Islet of Langerhans (tissue), 1 donor: ENCODE measurements at regions not wholly inside any gene's neighbourhood (a gene's known extent, or its start where the extent isn't known, plus 50 kb on each side); places are given as distances from the start of the nearest gene placed in this dataset.

Experiments used
- FAIRE-seq: peaks from one replicate; lab custom pipeline; 2011; peaks lifted over from hg19 to GRCh38; lab: Jason Lieb, UNC

DNA sequence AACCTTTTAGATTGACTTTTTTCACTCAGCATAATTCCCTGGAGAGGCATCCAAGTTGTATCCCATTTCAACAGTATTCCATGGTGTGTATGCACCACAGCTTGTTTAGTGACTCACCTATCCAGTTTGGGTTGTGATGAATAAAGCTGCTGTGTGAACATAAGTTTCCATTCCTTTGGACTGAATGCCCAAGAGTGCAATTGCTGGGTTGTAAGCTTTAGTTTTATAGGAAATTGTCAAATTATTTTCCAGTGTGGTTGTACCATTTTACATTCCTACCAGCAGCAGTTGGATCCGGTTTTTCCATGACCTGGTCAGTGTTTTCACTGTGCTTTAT is 60.9 kb upstream of the TMED7 start:
- no peak for FAIRE-seq

DNA sequence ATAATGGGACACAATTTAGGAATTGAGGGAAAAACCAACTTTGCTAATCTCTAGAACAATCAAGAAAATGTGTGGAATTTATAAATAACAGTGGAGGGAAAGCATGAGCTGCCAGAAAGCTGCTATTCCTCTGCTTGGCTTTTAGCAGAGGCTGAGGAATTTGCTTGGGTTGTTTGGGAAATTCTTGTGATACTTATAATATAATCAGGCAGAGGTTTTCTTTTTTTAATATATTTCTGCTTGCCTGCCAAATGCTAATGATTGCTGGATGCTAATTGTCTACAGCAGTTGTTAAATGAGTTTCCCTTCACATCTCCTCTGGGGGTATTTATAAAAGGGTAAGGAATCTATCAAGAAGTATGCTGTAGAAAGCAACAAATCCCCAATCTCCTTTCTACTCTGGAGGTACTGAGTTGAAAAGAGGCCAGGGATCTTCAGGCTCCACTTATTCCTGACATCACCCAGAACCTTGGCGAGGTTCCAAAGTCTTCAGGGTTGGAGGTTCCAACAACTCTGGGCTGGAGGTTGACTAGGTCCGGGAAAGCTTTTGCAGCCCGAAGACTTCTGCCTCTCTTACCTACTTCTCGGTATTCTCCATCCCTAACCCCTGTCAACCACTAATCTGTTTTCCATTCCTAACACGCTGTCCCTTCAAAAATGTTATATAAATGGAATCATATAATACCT is 60.4 kb upstream of the TMED7 start:
- FAIRE-seq = no peak

DNA sequence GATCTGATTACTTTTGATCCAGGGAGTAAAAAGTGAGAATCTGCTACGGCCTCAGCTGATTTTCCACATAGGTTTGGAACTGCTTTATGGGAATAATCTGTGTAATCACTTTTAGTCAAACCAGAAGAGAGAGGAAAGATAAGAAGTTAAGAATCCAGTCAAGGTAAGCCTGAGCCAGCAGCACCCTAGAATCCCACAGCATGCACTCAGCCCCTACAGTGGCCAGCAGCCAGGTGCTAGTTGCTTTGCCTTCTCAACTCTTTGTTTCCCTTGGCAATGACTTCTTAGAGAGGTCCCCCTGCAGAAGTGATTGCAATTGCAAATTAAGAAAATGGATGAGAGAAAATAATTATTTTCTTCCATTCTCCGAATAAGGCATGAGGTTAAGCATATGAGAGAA is 59.7 kb upstream of the TMED7 start:
- no peak for FAIRE-seq

DNA sequence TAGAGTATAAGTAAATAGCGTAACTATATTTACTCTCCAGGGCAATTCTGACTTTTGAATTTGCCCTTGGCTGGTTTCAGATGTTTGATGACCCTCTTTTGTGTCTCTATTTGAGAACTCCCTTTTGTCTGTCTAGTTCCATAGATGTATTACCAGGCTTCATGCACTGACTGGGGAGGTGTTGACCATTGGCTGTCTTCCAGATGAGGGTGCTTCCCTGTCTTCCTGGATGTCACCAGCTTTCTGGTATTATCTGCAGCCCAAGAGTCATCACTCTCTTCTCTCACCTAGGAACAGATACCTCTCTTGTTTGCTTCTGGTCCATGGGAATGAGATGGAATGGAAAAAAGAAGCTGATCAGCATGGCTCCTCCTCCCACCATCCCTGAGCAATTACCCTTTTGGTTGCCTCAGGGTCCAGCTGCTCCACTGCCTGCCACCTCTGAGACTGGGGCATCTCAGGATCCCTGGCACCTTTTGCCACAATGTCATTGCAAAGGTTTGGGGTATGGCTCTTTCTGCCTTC is 58.7 kb upstream of the TMED7 start:
- no peak for FAIRE-seq

DNA sequence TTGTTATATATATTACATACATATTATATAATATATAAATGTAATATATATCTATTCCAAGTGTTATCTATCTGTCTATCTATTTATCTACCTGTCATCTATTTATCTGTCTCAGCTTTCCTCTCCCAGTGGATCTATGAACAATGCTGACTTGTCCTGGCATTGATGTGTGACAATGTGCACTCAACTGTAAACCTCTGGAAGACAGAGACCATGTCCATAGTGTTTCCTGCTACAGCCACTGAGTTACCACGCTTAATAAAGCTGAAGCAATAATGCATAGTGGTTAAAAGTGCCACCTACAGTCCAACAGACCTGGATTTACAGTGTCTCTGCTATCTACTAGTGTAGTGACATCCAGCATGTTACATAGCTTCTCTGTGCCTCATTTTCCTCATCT is 57.2 kb upstream of the TMED7 start:
- no peak for FAIRE-seq
